Ovary (tissue), 7 donors: ENCODE measurements at regions not wholly inside any gene's neighbourhood (a gene's known extent, or its start where the extent isn't known, plus 50 kb on each side); places are given as distances from the start of the nearest gene placed in this dataset.
A peak's percentile ranks its signal among the peaks of the same experiment; 100 is the strongest.

ENCODE experiments used
- DNase-seq, 5 donors: peaks; one replicate each; pipeline ENCODE4 v3.0.0-alpha.2; 2019 to 2020
- H3K27ac ChIP-seq, 2 donors: fragments of 200-600 bp; one replicate each; pipeline versions ENCODE4 v1.5.1 to v1.8.0; 2019 to 2022
- H3K27me3 ChIP-seq: fragments of 200-600 bp; one replicate; pipeline ENCODE4 v1.8.0; 2022
- H3K36me3 ChIP-seq: fragments of 200-600 bp; sonication (generic); one replicate; pipeline ENCODE4 v1.5.1; 2019
- H3K4me1 ChIP-seq: one replicate; pipeline ENCODE4 v1.8.1; 2013; ENCODE audit warnings: mild to moderate bottlenecking, moderate library complexity; ENCODE audit not compliant: insufficient read depth
- H3K4me3 ChIP-seq: fragments of 200-600 bp; sonication (generic); one replicate; pipeline ENCODE4 v1.5.1; 2017
- H3K9me3 ChIP-seq, 2 donors: fragments of 200-600 bp in 1 of 2; sonication (generic) in 1 of 2; one replicate each; pipeline versions ENCODE4 v1.5.1 to v1.8.1; 2013 to 2019; ENCODE audit warnings: mild to moderate bottlenecking in 1 of 2, moderate library complexity in 1 of 2
- EP300 ChIP-seq: sonication (generic); formaldehyde crosslinking; IDR thresholded peaks from one replicate; pipeline ENCODE4 v1.6.1; 2017; ENCODE audit warnings: antibody characterized with exemption
- POLR2A ChIP-seq: fragments of 450-650 bp; IDR thresholded peaks from one replicate; pipeline ENCODE4 v1.6.1; 2017; ENCODE audit warnings: antibody characterized with exemption, mild to moderate bottlenecking, moderate library complexity
- WGBS, 3 donors: extraction: QIAGEN DNeasy Blood & Tissue Kit in 1 of 3; methylation state at CpG; one replicate each; pipeline versions ENCODE4 v1.1.5 to v1.1.7; 2013 to 2017; 5-methylcytosine and 5-hydroxymethylcytosine counted together
- intact Hi-C, 4 donors: fragments of 100-400 bp; cut with DNase I; formaldehyde crosslinking; loops; one replicate each; pipeline versions ENCODE4 v1.11.0 to v1.15.1; 2022 to 2023
- TF ChIP-seq, protein P1 (sequence below), 3 donors: fragments of 450-650 bp in 2 of 3; fragments of 200-600 bp in 1 of 3; IDR thresholded peaks; one replicate each; pipeline versions ENCODE4 v1.5.1 to v1.8.0; 2016 to 2022; ENCODE audit warnings: antibody characterized with exemption in 3 of 3, mild to moderate bottlenecking in 1 of 3
- donor health status: DM: no; HTN: no; CAD: no; lungs with moderate emphysema.
- donor health status: DM: no; HTN: no; CAD: no.
- donor health status: Bipolar disorder and iron deficiency.
- donor health status: DM: no; HTN: no; CAD: no.
- donor health status: DM: yes; HTN: yes; CAD: no.

DNA sequence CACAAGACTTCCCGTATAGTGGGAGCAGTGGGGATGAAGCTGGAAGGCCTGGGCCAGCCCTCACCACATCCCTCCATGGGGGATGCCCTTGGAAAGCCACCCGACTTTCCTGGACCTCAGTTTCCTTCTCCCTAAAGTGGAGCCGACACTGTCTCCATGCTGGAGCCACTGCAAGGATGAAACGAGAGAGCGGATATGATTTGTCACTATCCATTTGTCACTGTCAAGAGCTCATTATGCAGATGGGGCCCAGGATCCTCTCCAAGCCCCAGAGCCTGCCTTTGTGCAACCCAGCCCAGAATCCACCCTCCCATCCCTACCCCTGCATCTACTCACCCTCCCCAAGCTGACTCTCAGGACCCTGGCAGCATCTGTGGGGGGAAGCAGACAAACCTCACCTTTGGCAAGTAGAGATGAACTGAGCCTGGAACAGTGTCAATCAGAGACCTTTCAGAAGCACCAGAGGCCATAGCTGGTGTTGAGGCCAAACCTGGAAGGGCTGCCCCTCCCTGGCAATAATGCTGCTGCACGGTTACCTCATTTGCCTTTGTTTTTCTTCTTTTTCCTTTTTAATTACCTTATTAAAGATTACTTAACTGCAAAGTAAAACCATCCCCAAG lies 287.7 kb upstream of the RTL1 start:
- TF ChIP-seq, protein P1, sequence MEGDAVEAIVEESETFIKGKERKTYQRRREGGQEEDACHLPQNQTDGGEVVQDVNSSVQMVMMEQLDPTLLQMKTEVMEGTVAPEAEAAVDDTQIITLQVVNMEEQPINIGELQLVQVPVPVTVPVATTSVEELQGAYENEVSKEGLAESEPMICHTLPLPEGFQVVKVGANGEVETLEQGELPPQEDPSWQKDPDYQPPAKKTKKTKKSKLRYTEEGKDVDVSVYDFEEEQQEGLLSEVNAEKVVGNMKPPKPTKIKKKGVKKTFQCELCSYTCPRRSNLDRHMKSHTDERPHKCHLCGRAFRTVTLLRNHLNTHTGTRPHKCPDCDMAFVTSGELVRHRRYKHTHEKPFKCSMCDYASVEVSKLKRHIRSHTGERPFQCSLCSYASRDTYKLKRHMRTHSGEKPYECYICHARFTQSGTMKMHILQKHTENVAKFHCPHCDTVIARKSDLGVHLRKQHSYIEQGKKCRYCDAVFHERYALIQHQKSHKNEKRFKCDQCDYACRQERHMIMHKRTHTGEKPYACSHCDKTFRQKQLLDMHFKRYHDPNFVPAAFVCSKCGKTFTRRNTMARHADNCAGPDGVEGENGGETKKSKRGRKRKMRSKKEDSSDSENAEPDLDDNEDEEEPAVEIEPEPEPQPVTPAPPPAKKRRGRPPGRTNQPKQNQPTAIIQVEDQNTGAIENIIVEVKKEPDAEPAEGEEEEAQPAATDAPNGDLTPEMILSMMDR (IDR thresholded peaks at IDR 0.05): no peak
- TF ChIP-seq POLR2A (no peak), EP300 (no peak)
- H3K36me3 ChIP-seq: no peaks in the 10 kb centered on the region
- no peaks in the 10 kb centered on the region for H3K9me3 ChIP-seq
- no peaks in the 10 kb centered on the region for H3K4me1 ChIP-seq
- H3K27me3 ChIP-seq: no peaks in the 10 kb centered on the region
- 82 to 83% (median 83%) methylated on average over 6 of the region's 6 CpGs for WGBS, 3 donors
- no peak overlapping the region for H3K4me3 ChIP-seq
- intact Hi-C loops: no loop called here
- no peak for DNase-seq
- H3K27ac ChIP-seq: no peak overlapping the region

DNA sequence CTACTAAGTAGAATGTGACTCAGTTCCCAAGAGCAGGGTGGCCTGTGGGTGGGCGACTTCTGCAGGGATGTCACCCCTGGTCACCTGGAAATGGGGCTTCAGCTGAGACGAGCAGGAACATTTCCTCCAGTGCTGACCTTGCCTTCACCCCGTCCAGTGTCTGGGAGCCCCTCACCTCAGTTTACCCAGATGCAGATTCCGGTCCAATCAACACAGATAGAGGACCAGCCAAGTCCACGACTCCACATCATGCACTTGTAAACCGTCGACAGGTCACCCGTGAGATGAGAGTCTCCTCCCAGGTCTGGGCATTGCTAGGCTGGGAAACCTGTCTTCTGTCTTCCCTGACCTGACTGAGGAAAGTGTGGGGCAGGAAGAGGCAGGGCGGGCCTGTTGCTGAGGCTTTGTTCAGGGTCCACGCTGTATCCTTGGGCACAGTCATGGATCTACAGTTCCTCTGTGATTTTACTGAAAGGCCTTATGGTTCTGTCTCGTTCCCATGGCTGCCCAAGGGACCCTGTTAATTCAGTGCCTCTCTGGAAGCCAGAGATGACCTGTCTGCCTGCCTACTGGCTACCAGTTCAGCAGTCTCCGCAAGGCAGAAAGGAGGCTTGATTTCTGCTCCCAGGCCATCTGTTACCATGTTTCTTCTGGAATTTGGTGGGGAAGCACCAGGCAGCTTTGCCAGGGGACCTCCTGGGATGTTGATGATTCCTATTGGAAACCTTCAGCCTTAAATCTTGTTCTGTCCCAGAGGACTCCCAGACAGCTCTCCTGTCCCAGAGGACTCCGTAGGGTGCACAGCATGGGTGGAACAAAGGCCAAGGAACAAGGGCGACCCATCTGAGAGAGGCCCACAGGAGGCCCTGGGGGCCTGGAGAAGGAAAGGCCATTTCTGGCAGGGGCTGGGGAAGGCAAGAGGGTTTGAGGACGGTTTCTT lies 288.5 kb upstream of the RTL1 start:
- Histone ChIP-seq H3K36me3 (no peaks in the 10 kb centered on the region), H3K27ac (no peak overlapping the region), H3K9me3 (no peaks in the 10 kb centered on the region), H3K4me3 (no peak overlapping the region), H3K27me3 (no peaks in the 10 kb centered on the region), H3K4me1 (no peaks in the 10 kb centered on the region)
- intact Hi-C loops: no loop called here
- TF ChIP-seq POLR2A: no peak
- TF ChIP-seq, protein P1 (IDR thresholded peaks at IDR 0.05): no peak
- DNase-seq: peak in 1 of 5 donors; percentile 4
- 84 to 90% (median 87%) methylated on average over 15 of the region's 15 CpGs for WGBS, 3 donors

DNA sequence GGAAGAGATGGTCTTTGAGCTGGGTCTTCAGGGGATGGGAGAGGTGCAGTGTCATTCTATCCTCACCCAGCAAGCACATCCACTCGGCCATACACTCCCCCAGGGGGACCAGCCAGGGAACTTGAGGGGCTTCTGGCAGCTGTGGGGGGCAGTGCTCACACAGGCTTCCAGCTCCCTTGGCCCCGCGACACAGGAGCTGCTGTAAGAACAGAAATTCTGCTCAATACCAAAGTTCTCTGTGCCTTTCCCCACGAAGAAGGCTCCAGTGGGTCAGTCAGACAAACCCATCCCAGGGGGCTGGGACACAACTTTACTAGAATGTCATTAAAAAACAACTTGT lies 289.1 kb upstream of the RTL1 start:
- Histone ChIP-seq H3K27ac (no peak overlapping the region), H3K4me3 (no peak overlapping the region), H3K27me3 (no peaks in the 10 kb centered on the region), H3K36me3 (no peaks in the 10 kb centered on the region), H3K4me1 (no peaks in the 10 kb centered on the region), H3K9me3 (no peaks in the 10 kb centered on the region)
- DNase-seq: peak in 1 of 5 donors; percentile 1
- intact Hi-C loops: no loop called here
- TF ChIP-seq POLR2A (no peak), EP300 (no peak)
- TF ChIP-seq, protein P1 (IDR thresholded peaks at IDR 0.05): no peak
- WGBS, 3 donors: 88 to 90% (median 90%) methylated on average over 4 of the region's 4 CpGs

DNA sequence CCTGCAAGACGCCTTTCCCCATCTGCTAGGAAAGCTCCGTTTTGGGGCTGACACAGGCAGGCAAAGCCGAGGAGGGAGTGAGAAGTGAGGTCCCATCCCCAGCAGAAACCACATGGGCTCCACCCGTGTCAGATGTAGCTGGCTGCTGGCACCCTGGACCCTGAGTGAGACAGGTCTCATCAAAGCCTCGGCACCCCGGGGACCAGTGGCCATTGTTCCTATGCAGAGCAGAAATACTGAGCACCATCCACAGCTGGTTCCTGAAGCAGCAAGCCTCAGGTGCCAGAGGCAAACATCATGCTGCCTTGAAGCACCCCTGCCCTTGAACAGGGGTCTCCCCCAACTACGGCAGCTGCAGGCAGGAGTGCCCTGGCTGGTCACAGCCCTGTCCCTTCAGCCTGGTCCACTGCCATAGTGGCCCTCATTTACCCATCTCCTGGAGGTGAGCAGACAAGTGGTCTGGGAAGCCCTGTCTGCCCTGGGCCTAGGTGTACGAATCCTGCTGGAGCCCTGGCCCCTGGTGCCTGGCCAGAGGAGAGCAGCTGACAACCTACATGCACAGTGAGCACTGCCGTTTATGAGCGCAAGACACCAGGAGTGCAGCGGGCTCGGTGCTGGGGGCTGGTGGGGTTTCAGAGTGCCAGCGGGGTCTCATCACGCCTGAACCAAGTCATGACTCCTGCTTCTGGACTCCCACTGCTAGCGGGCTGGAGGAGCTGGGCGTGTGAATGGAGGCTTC lies 289.8 kb upstream of the RTL1 start:
- Histone ChIP-seq H3K9me3 (no peaks in the 10 kb centered on the region), H3K36me3 (no peaks in the 10 kb centered on the region), H3K4me3 (no peak overlapping the region), H3K27me3 (no peaks in the 10 kb centered on the region), H3K4me1 (no peaks in the 10 kb centered on the region), H3K27ac (no peak overlapping the region)
- intact Hi-C loops: no loop called here
- TF ChIP-seq EP300: no peak
- TF ChIP-seq, protein P1 (IDR thresholded peaks at IDR 0.05): no peak
- no peak for TF ChIP-seq POLR2A
- DNase-seq: peak in 3 of 5 donors; percentile 5 to 24 (median 6)
- 87 to 88% (median 88%) methylated on average over 16 of the region's 16 CpGs for WGBS, 3 donors
